8988T (cell line): ENCODE measurements at regions not wholly inside any gene's neighbourhood (a gene's known extent, or its start where the extent isn't known, plus 50 kb on each side); places are given as distances from the start of the nearest gene placed in this dataset.

Experiments used
- DNase-seq: peaks from one replicate; pipeline ENCODE4 v3.0.0; 2011

GRCh38 chr12:126760092-126760491 is 1506.9 kb upstream of the TMEM132C start:
- no peak for DNase-seq

GRCh38 chr12:126761420-126761819 is 1505.5 kb upstream of the TMEM132C start:
- DNase-seq = no peak

GRCh38 chr12:126762150-126762549 is 1504.8 kb upstream of the TMEM132C start:
- DNase-seq = no peak

DNA sequence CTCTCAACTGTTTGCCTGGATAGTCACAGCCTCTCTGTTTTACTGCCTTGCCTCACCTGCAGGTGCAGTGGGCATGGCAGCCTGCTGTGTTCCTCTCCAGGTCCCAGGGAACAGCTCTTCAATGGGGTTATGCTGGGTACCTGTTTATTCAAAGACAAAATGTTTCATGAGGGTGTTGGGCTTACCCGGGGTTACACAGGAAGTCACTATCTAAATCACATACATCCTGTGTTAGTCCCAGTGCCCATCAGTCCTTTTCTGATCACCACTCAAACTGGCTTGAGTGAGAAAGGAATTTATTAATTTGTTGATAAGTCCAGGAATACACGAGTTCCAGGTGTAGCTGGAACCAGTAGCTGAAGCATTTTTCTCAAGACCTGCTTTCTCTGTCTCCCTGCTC is 1503.6 kb upstream of the TMEM132C start:
- DNase-seq = no peak

DNA sequence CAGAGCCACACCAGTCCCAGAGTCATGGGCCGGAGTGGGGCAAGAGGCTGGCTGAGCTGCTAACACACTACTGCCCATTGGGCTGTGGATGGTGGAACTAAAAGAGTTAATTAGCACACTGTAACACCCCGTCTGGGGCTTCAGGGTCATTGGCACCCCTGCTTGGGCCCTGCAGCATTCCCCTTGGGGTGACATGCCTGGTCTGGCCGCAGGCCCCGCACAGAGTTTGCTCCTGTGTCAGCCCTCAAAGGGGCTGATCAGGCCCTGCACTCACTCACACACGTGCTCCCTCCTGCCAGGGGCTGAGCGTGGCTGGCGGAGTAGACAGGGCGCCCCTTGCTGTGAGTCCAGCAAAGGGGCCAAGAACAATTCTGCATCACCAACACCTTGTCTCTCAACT is 1499.6 kb upstream of the TMEM132C start:
- DNase-seq = no peak

- DNase-seq = no peak
Measured at GRCh38 chr12:126768517-126768916, 1498.5 kb upstream of the TMEM132C start.

DNA sequence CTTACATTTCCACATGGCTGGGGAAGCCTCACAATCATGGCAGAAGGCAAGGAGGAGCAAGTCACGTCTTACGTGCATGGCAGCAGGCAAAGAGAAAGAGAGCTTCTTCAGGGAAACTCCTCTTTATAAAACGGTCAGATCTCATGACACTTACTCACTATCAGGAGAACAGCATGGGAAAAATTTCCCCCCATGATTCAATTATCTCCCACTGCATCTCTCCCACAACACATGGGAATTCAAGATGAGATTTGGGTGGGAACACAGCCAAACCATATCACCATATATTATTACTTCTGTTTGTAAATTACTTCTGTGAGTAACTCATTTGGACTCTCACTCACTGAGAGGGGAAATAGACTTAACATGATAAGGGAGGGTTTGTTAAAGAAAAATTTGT is 1496.8 kb upstream of the TMEM132C start:
- DNase-seq = no peak

- no peak for DNase-seq
Measured at GRCh38 chr12:126772171-126772864, 1494.7 kb upstream of the TMEM132C start.

GRCh38 chr12:126773012-126773411 is 1494.0 kb upstream of the TMEM132C start:
- DNase-seq = no peak

- no peak for DNase-seq
Measured at GRCh38 chr12:126773491-126773890, 1493.5 kb upstream of the TMEM132C start.

DNA sequence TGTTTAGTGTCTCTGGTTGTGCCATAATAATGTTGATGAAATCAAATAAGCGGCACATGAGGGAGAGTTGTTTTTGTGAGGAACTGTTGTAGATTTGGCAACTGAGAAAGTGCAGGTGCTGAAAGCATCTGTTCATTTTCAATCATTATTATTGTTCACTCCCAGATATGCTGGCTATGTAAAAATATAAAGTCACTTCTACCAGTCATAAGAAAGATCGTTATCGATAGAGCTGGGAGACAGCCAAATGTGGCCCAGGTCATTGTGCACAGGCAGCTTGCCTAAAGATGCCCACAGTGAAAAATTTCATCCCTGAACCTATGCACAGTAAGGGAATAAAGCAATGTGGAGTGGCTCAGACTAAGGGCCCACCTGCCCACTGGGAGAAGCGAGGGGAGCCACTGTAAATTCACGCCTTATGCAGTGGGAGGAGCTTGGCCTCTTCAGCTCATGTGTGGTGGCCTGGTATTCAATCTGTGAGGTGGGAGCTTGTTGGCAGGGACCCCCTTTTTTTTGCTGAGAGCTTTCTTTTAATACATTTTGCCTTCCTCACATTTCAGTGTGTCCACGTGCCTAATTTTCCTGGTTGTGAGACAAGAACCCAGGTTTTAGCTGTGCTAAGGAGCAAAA is 1490.8 kb upstream of the TMEM132C start:
- no peak for DNase-seq

DNA sequence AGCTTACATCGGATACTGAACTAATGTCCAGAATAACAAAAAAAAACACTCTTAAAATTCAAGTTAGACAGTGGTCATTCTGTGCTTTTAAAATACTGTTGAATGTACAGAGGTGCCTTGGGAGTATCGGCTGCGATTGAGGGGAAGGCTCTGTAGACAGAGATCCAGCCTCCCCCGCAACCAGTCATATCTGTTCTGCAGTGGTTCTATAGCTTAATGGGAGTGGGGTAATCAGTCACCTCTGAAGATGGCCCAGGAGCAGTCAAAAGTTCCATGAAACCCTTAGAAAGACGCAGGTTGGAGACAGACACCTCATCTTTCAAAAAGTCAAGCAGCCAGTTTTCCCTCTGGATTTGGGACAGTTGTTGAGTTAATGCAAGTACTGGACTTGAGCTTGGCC is 1486.6 kb upstream of the TMEM132C start:
- DNase-seq = no peak

GRCh38 chr12:126781593-126781992 is 1485.4 kb upstream of the TMEM132C start:
- no peak for DNase-seq

DNA sequence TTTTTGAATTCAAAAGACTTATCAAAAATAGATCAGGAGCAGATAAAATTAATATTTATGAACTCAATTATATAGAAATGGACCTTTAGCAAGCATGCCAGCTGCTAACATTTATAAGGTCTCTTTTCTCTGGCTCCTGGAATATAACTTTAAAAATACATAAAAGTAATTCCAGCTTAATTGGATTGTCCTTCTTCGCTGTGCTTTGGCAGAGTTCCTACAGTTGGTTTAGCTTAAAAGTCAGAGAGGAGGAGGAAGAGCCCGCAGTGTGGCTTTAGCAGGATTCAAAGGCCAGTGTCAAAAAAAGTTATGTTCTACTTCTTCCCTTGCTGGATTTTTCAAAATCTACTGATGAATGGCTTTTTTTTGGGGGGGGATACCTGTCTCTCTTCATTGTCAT is 1484.9 kb upstream of the TMEM132C start:
- DNase-seq = no peak

- DNase-seq = no peak
Measured at GRCh38 chr12:126784328-126784921, 1482.5 kb upstream of the TMEM132C start.

DNA sequence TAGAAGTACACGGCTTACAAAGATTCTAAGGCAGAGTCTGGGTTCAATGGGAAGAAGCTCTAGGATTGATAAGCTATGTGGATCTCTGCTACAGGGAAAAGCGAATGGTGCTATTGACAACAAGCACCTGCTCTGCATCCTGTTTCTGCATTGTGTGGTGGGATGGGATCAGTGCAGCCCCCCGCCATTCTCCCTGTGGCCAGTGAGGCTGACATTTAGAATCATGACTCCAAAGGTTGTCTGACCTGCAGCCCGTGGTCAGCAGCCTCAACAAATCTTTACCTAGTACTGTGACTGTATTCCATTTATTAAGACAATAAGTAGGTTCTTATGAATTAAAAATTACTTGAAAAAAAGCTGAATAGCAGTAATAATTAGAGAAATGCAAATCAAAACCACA is 1477.0 kb upstream of the TMEM132C start:
- DNase-seq = no peak

DNA sequence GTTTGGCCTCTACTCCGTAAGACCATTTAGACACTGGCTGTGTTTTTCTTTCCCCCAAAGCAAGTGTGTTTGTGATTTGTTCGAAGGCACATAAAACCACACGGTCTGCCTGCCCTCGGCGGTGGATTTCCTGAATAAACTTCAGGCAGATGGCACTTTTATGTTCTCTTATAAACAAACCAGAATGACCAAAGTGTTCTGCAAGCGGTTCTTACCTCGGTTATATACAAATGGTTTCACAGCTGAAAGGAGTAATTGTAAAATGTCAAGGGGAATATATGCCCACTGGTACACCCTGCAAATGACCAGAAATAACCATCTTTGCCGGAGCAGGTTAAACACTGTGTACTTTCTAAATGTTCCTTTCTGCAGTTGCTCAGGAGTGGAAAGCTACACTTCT is 1475.8 kb upstream of the TMEM132C start:
- DNase-seq = no peak

- DNase-seq = no peak
Measured at GRCh38 chr12:126792411-126792810, 1474.6 kb upstream of the TMEM132C start.

- DNase-seq = no peak
Measured at GRCh38 chr12:126797525-126797924, 1469.4 kb upstream of the TMEM132C start.

DNA sequence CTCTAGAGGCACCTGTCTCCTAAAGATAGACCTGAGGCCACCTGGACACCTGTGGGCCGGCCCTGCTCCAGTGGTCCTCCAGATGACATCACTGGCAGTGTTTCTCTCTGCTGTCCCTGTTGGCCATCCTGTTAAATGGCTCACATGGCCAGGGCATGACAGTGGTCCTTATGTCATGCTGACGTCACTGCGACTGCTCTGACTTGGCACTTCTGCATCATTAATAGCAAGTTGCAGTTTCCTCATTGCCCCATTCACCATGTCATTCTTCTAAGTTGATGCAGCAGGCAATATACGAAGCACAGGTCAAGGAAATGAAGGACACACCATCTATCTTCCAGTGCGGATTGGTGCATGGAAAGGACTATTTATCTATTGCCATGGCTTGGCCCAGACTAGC is 1468.5 kb upstream of the TMEM132C start:
- DNase-seq = no peak

DNA sequence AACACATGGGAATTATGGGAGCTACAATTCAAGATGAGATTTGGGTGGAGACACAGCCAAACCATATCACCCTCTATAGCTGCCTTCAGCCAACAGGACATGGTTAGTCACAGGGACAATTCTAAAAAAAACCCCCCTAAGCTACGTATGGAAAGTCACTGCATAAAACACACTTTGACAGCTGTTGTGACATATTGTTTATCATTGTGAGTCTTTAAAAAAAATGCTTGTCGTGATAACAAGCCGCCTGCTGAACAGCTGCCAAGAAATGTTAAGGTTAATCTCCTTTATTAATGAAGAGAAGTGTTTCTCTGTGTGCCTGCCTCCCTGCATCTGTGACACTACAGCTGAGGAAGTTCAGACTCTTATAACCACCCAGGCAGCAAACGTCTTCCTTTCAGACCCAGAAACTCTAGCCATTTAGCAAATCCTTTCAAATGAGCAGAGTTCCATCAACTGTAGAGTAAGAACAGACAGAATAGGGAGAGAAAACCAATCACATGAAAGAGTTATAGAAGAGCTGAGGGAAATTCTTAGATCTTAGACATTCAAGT is 1459.6 kb upstream of the TMEM132C start:
- no peak for DNase-seq

DNA sequence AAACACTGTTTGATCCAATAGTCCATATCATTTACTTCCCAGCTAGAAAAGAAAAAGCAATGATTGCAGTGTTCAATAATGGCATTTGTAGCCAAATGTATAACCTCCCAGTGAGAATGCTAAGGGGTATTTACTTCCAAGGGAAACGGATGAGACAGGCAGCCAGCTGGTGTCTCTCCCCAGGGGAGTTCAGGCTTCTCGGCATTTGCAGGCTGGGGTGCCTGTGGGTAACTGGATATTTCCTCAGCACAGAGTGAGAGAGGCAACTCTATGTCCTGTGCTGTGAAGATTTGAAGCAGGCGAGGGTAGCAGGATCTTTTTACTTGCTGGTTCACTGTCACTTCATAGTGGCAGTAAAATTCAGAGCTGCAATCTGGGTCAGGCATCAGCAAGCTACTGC is 1455.6 kb upstream of the TMEM132C start:
- no peak for DNase-seq

DNA sequence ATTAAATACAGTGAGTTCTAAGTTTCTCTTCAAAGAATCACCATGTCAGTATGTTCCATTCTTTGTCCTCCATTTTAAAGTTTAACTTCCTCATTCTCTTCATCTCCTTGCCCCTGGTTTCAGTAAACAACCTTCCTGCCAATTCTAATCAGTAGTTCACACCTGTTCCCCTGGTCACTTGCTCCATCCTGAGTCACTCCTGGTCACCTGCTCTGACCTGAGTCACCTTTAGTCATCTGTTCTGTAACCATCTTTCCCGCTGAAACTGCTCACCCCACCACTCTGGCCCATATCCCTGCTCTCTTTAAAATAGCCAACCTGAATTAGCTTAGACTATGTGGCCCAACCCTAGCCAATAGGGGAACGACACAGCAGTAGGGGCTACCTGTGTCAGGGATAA is 1447.4 kb upstream of the TMEM132C start:
- DNase-seq = no peak
